ENCODE measurements at regions not wholly inside any gene's neighbourhood (a gene's known extent, or its start where the extent isn't known, plus 50 kb on each side); places are given as distances from the start of the nearest gene placed in this dataset.

DNA sequence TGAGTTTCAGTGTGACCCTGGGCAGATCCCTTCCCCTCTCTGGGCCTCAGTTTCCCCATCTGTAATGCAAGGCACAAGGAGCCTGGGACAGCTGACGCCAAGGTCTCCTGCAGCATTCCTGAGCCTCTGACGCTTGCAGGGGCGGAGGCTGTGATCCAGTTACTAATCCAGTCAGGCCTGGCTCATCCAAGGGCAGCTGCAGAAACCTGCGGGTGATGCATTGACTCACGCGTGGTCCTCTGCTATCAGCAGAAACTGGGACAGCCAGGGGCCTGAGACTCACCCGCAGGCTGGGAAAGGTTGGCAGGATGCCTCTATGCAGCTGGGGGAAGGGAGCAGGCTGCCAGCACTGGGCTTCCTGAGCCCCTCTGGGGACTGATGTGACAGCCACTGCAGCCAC, 65.0 kb upstream of the SIRPA start:
- Histone ChIP-seq H4K5ac (ENCODE audit: low read depth, low read length) (peak overlapping the region; percentile 84), H3K9me1 (ENCODE audit: insufficient read depth, low read length) (peaks cover 15% of the 10 kb centered on the region), H3K36me3 (ENCODE audit: control insufficient read depth, insufficient read depth, low read length) (no peaks in the 10 kb centered on the region), H2BK5ac (ENCODE audit: low read depth, low read length, poor library complexity, severe bottlenecking) (peak overlapping the region; percentile 97), H2AK9ac (replicated peaks; ENCODE audit: low read depth, low read length, poor library complexity) (peak overlapping the region; percentile 79), H4K91ac (ENCODE audit: insufficient read depth, low read depth, low read length) (peak overlapping the region; percentile 91), H3K4me3 (ENCODE audit: insufficient read depth, low read depth, low read length) (no peak overlapping the region), H3K18ac (ENCODE audit: low read depth, low read length) (peak overlapping the region; percentile 78), H3K9me3 (ENCODE audit: control insufficient read depth, insufficient read depth, low read length) (no peaks in the 10 kb centered on the region), H3K79me1 (ENCODE audit: low read depth in 1 of 2, low read length in 2 of 2) (no peaks in the 10 kb centered on the region), H3K4me1 (ENCODE audit: control insufficient read depth, insufficient read depth, low read length) (peaks cover 31% of the 10 kb centered on the region), H3K9ac (ENCODE audit: low read depth, low read length) (peak overlapping the region; percentile 47; the same call in 1 of the 2 replicates), H3K56ac (ENCODE audit: extremely low read depth, insufficient read depth, low read length) (no peak overlapping the region), H3K4ac (ENCODE audit: low read depth, low read length) (peak overlapping the region; percentile 88), H2BK15ac (ENCODE audit: low read depth, low read length) (peak overlapping the region; percentile 90; the same call in 2 of the 3 replicates), H3K14ac (replicated peaks; ENCODE audit: low read depth, low read length) (no peak overlapping the region; the same call in none of the 2 replicates), H4K8ac (ENCODE audit: low read depth in 2 of 2, low read length in 2 of 2) (peak overlapping the region; percentile 61 to 80; a peak in 3 of 4 replicates), H2BK120ac (ENCODE audit: low read depth, low read length) (peak overlapping the region; percentile 94), H4K20me1 (ENCODE audit: insufficient read depth, low read length) (no peaks in the 10 kb centered on the region), H2BK20ac (ENCODE audit: low read depth, low read length) (peak overlapping the region; percentile 86), H3K27ac (ENCODE audit: insufficient read depth, low read length) (peak overlapping the region; percentile 96), H2AK5ac (ENCODE audit: low read depth, low read length) (peak overlapping the region; percentile 93), H3K4me2 (ENCODE audit: low read depth, low read length) (peak overlapping the region; percentile 24; the same call in 1 of the 2 replicates), H3K27me3 (ENCODE audit: control insufficient read depth, insufficient read depth, low read length) (no peaks in the 10 kb centered on the region), H3K23ac (ENCODE audit: low read depth, low read length) (peak overlapping the region; percentile 19; the same call in 1 of the 2 replicates), H2AFZ (replicated peaks; ENCODE audit: low read length, poor library complexity) (peak overlapping the region; percentile 69)
- DNase-seq (peak; percentile 99), ATAC-seq (ENCODE audit: low read depth) (peak; percentile 91)
- no CpG with 5 or more reads among the region's 7 CpGs for WGBS, 2 experiments (ENCODE audit: extremely low coverage in 2 of 2, insufficient read length in 1 of 2)
- intact Hi-C loops (cut with micrococcal nuclease) = loop anchor here (2.0 kb wide), 1 partner anchor 15 kb away; no protein-coding TSS in a partner anchor
- in situ Hi-C loops (cut with MboI; ENCODE audit: low sequenced_read_pairs) = loop anchor here (25.0 kb wide), 1 partner anchor 493 kb away; the partner anchor contains the start of gene SDCBP2
- ChIA-PET CTCF (interaction anchor here (2.0 kb wide), 1 partner anchor 10 kb away, joined by 6 read pairs; no protein-coding TSS in a partner anchor), POLR2A (ENCODE audit: unreplicated experiment) (no interaction called here)
- no TSS peak for BruUV-seq (replicated peaks)
- dilution Hi-C loops (cut with HindIII; ENCODE audit: low sequenced_read_pairs, unreplicated experiment) = no loop called here
- TF ChIP-seq, protein P1, sequence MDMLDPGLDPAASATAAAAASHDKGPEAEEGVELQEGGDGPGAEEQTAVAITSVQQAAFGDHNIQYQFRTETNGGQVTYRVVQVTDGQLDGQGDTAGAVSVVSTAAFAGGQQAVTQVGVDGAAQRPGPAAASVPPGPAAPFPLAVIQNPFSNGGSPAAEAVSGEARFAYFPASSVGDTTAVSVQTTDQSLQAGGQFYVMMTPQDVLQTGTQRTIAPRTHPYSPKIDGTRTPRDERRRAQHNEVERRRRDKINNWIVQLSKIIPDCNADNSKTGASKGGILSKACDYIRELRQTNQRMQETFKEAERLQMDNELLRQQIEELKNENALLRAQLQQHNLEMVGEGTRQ (IDR thresholded peaks at IDR 0.05; ENCODE audit: low read depth, low read length) = peak; percentile 57; the same call in 1 of the 2 replicates
- TF ChIP-seq, protein P2, sequence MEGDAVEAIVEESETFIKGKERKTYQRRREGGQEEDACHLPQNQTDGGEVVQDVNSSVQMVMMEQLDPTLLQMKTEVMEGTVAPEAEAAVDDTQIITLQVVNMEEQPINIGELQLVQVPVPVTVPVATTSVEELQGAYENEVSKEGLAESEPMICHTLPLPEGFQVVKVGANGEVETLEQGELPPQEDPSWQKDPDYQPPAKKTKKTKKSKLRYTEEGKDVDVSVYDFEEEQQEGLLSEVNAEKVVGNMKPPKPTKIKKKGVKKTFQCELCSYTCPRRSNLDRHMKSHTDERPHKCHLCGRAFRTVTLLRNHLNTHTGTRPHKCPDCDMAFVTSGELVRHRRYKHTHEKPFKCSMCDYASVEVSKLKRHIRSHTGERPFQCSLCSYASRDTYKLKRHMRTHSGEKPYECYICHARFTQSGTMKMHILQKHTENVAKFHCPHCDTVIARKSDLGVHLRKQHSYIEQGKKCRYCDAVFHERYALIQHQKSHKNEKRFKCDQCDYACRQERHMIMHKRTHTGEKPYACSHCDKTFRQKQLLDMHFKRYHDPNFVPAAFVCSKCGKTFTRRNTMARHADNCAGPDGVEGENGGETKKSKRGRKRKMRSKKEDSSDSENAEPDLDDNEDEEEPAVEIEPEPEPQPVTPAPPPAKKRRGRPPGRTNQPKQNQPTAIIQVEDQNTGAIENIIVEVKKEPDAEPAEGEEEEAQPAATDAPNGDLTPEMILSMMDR (conservative IDR thresholded peaks at IDR 0.05; ENCODE audit: low read depth, low read length) = no peak
- TF ChIP-seq POLR2A (IDR thresholded peaks at IDR 0.05; ENCODE audit: low read depth, low read length) (no peak), MXI1 (IDR thresholded peaks at IDR 0.05; ENCODE audit: borderline replicate concordance, low read depth, low read length) (0 out of 2 replicates have a peak, but pooled peaks have one; percentile 32), FOS (IDR thresholded peaks at IDR 0.05; ENCODE audit: low read depth, low read length) (peak; percentile 98), MAZ (IDR thresholded peaks at IDR 0.05; ENCODE audit: borderline replicate concordance, low read depth, low read length) (peak; percentile 60; the same call in 1 of the 2 replicates), RAD21 (IDR thresholded peaks at IDR 0.05; ENCODE audit: low read length) (peak; percentile 21), NFE2L2 (IDR thresholded peaks at IDR 0.05; ENCODE audit: low read depth, low read length) (peak; percentile 37; the same call in 1 of the 2 replicates), SMC3 (IDR thresholded peaks at IDR 0.05; ENCODE audit: low read depth, low read length) (peak; percentile 17; the same call in 1 of the 2 replicates), RCOR1 (IDR thresholded peaks at IDR 0.05; ENCODE audit: insufficient replicate concordance, low read length) (peak; percentile 69), CEBPB (IDR thresholded peaks at IDR 0.05; ENCODE audit: low read depth, low read length) (peak; percentile 33; the same call in 1 of the 2 replicates), BHLHE40 (IDR thresholded peaks at IDR 0.05; ENCODE audit: low read depth, low read length) (peak; percentile 95), MAFK (IDR thresholded peaks at IDR 0.05; ENCODE audit: low read depth, low read length) (peak; percentile 71), CHD1 (IDR thresholded peaks at IDR 0.05; ENCODE audit: low read depth, low read length) (no peak; the same call in 1 of the 2 replicates)
- TF ChIP-seq, protein P3, sequence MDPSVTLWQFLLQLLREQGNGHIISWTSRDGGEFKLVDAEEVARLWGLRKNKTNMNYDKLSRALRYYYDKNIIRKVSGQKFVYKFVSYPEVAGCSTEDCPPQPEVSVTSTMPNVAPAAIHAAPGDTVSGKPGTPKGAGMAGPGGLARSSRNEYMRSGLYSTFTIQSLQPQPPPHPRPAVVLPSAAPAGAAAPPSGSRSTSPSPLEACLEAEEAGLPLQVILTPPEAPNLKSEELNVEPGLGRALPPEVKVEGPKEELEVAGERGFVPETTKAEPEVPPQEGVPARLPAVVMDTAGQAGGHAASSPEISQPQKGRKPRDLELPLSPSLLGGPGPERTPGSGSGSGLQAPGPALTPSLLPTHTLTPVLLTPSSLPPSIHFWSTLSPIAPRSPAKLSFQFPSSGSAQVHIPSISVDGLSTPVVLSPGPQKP (IDR thresholded peaks at IDR 0.05; ENCODE audit: borderline replicate concordance, low read depth, low read length) = no peak

Data from IMR-90 (cell line).